ENCODE measurements at regions not wholly inside any gene's neighbourhood (a gene's known extent, or its start where the extent isn't known, plus 50 kb on each side); places are given as distances from the start of the nearest gene placed in this dataset.

DNA sequence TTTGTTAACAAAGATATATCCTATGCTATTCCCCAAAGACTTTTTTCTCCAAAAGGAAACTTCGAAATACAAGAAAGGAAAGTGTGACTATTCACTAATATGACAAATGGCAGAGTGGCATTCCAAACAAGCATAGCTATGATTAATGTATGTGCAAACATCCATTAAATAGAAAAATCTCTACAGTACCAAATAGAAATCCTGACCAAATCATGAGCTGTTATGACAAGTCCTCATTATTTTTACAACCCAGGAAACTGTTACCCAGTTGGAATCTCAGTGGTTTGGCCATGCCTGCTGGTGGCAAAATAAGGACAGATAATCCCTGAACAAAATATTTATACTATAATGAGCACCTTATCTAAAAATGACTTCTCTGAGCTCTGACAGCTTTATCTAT is 202.1 kb downstream of the SEC23A start:
- DNase-seq = no peak

DNA sequence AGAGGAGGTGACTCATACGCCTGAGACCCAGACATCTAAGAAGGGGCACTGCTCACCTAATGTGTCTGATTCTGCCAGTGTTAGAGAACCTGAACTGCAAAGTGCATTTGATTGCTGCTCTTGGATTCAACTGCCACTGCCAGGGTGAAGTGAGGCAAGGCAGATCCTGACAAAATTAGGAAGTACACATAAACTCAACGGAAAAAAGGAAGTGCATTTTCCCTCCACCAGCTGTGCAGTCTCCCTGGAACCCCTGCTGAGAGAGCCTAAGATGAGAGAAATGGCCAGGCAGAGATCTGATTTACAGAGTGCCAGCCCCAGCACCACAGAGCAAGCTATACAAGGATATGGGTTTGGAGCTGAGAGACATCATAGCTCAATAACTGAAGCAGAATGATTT is 215.3 kb downstream of the SEC23A start:
- DNase-seq = no peak

DNA sequence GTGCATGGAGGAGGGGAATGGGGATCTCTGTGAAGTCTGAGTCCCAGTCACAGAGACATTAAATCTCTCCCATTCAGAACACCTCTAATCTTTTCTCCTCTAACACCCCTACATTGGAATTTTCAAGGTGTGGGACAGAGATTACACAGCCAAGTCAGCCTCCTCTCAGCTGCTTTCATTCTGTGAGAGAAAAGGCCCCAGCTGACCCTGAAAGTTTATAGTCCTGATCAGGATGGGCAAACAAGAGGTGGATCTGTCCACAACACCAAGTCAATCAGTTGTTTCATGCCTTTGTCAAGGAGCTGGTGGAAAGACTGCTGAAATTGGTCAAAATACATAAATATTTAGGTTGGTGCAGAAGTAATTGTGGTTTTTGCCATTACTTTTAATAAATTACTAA is 218.9 kb downstream of the SEC23A start:
- no peak for DNase-seq

DNA sequence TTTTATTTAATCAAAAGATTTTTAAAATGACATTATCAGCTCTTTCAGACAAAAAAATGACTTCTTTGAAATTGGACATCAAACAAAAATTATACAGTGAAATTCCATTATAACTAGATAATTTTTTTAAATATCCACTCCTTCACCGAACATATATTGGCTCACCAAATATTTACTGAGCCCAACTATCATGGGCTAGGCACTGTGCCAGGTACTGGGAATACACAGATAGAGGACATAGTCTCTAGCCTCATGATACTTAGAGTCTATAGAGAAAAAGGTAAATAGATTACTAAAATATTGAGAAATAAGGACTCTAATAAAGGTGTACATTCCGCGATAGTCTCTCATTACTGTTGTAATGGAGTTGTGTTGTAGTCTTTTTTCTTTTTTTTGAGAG is 219.9 kb downstream of the SEC23A start:
- no peak for DNase-seq

DNA sequence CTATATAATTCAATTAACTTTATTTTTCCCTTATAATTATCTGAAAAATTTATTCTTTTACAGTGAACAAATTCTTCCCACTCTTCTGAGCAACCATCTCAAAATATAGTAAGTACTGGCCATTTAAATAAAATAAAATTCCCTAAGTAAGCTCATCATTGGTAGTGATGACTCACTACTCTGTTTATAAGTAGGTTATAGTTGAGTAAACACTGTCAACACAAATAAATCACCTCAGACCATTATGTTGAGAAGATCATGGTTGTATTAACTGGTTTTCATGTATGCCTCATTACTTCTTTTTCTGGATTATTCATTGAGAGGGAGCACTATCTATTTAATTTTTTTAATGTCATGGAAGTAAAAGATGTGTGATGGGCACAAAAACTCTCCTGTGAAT is 220.5 kb downstream of the SEC23A start:
- DNase-seq = no peak

DNA sequence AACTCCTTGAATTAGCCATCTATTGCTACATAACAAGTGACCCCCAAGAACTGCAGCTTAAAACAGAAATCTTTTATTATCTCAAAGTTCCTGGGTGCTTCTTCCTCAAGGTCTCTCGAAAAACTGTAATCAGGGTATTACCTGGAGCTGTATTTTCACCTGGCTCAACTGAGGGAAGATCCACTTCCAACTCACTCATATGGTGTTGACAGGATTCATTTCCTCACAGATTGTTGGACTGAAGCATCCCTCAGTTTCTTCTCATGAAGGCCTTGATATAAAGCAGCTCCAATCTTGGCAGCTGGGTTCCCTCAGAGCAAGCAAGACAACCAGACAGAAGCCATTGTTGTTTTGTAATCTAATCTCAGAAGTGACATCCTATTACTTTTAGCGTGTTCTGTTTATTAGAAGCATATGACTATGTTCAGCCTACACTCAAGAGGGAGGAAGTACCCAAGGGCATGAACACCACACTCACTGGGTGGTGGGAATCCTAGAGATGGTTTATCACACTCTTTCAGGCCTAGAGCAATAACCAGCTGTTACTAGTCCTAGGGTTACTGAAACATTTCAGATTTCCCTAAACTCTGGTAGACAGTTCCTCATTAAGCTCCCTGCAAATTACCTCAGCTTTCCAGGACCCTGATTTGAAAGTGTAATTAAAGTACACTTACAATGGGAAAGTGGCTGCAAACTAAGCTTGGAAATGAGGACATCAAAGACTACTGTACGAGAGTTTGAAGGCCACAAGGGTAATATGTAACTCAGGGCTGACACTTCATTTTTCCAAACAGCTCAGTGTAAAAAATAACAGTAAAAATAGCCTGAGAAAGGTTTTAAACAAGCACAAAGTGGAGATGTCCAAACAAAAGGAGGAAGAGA is 222.2 kb downstream of the SEC23A start:
- DNase-seq = no peak

DNA sequence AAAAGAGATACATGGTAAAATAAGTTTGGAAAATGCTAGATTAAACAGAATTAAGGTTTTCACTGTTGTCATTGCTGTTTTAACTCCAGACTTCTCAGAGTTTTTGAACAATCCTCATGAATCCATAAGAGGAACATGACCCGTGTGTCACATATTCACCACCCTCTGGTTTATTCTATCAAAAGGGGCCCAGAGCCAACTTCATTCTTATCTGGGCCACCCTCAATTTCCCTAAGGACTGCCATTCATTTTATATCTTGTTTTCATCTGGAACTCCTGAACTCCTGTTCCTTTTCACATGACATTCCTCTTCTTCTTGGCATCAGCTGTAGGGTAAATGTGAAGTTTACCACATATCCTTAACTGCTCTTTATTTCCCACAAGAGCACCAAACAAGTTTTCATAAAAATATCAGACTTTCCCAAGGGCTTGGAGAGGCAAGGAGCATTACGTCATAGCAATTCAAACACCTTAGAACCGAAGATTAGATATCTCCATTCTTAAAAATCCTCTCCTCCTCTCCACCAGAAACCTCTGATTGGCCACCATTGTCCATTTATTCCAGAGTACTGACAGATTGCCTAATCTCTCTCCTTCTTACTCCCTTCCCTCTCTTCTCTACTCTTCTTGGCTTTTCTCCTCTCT is 225.2 kb downstream of the SEC23A start:
- DNase-seq = no peak

DNA sequence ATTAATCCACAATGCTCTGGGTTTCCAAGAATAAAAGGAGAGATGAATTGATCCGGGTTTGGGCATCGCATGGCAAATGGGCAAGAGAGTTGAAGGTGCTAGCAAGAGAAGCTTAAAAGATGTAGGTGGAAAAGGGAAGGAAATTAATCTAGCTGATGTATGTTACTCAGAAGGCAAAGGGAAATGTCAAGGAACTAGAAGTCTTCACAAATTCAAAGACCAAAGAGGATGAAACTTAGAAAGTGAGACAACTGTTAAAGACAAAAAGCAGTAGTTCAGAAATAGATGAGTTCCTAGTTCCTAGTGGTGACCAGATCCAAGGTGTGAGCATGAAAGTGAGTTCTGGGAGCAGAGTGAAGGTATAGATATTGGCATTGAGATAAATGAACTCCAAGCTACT is 228.3 kb downstream of the SEC23A start:
- DNase-seq = no peak

DNA sequence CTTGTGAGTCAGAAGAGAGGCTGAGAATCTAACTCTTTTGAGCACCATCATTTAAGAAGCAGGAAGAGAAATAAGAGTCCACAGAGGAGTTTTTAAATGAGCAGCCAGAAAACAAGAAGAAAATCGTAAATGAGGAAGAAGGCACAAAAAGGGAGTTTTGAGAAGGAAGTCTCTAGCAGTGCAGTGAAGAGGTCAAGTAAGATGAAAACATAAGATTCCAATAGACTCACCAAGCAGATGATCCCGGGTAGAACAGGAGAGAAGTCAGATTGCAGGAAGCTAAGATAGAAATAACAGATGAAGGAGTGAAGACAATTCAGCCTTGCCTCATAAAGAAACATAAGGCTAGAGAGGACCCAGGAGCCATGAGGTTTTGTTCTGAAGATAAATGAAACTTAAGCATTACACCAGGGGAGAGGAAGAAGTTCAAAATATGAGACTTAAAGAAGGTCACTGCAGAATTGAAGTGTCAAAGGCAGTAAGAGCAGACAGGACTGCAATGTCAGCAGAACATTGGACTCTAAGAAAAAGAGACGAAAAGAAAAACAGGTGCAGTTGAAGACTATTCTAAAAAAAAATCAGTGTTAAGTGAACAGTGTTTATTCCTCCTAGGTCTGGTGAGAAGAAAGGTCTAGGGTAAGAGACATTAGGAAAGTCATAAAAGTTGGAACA is 229.0 kb downstream of the SEC23A start:
- DNase-seq = peak in 1 of 2 donors; percentile 35

DNA sequence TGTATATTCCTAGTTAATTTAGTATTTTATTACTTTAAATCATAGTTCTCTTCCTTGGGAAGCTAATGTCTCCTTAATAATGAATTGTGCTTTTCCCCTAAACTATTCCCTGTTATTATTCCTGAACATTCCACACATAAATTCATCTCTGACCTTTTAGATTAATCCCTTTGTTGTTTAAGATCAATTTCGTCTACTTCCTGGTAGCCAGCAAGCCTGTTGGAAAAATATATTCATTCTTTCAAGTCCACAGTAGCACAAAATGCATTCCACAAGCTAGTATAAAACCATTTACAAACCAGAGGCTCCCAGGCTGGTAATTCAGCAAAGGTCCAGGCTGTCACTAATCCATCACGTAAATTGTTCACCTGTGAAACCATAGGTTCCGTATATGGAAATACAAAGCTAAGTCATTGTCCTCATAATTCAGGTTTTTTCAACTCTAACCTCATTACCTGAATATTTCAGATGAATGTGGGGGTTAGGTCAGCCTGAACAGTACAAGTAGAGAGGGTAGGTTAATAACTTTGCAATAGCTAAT is 232.7 kb downstream of the SEC23A start:
- no peak for DNase-seq

DNA sequence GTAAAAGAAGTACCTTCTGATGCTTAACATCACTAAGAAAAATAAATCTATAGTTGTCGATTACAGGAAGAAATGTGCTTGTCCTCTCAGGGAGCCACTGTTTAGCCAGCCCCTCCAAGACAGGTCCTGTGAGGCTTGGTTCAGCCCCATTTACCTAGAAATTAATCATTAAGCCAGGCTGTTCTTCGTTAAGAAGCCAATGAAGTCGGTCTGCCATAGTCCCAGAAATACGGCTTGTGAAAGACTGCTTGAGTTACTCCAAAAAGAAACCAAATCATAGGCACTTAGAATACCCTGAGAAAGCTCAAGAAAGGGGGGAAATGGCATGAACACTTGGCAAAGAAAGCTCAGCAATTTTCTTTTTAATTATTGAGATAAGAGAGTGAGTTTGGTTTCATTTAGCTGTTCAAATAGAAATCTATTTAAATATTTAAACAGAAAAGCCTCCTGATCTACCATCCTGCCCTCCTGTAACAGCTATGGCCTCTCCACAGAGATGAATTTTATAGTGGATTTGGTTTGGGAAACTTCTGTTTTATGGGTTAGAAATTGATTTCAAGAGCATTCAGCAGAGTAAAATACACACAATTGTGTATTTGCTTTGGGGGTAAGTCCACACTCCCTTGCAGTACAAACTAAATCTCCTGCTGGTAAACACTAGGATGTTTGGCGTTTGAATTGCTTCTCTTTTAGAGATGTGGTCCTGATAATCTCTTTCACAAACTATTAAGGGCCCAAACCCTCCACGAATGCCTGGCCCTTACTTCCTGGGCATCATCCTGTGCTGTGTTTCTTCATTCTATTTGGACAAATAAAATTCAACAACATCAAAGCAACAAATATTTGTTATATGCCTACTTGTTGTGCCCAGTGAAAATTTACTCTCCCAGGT is 234.4 kb downstream of the SEC23A start:
- no peak for DNase-seq

DNA sequence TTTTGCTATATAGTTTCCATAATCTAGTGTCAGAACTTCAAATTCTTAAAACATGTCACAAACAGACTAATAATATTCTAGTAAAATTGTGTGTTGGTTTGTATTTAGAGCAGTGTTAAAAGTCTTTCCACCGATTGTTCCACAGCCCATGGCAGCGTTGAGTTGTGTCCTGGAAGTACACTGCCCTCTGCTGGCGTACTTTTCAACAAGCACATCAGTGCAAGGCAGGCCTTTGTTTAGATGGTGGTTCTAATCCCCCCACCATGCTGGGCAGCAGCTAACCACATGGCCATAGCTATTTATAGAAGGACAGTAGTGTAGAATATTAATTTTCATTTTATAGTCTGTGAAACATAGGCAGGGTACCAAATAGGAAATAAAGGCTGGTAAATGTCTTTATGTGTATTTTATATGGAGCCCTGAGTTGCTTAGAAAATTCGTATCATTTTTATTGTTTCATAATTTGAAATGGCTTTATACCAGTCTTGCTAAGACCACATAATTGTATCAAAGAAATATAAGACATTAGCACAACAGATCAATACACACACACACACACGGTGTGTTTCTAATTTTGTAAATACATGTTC is 235.4 kb downstream of the SEC23A start:
- peak; percentile 2 to 22 for DNase-seq

DNA sequence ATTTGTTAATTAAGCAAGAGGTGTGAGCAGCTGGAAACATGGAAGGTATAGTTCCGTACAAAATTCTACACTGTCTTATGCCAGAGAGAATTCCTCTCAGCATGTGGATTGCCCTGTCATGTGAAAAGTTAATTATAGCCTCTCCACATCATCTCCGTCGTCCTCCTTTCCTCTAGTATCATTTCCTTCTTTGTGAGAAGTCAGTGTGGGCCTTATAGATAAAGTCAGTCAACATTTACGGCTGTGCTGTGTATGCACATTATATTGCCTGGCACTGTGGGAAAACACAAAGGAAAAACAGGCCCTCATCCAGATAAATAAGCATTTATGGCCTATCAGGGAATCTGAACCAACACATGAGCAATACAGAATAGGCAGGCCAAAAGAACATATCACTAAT is 236.6 kb downstream of the SEC23A start:
- DNase-seq = no peak

DNA sequence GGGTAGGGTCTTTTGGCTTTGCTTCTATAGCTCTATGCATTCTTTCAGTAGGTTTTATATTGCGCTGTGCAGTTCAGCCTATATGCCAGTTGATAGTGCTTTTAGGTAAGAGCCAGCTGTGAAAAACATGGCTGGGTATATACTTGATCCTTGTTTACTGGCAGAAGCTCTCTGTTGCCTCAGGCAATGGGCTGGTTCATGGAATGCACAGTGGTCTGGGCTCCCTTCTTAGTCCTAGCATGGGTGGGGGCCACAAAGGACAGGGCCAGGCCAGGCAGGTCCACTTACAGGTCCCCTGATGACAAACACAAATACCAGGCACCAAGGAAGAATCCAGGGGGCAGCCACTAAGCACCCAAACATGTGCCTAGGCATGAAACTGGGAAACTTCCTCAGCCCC is 240.7 kb downstream of the SEC23A start:
- no peak for DNase-seq

DNA sequence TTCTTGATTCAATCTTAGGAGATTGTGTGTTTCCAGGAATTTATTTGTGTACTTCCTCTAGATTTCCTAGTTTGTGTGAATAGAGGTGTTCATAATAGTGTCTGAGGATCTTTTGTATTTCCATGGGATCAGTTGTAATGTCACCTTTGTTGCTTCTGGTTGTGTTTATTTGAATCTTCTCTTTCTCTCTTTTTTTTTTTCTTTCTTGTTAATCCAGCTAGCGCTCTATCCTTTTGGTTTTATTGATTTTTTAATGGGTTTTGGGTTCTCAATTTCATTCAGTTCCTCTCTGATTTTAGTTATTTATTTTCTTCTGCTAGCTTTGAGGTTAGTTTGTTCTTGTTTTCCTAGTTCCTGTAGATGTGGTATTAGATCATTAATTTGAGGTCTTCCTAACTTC is 242.5 kb downstream of the SEC23A start:
- no peak for DNase-seq

DNA sequence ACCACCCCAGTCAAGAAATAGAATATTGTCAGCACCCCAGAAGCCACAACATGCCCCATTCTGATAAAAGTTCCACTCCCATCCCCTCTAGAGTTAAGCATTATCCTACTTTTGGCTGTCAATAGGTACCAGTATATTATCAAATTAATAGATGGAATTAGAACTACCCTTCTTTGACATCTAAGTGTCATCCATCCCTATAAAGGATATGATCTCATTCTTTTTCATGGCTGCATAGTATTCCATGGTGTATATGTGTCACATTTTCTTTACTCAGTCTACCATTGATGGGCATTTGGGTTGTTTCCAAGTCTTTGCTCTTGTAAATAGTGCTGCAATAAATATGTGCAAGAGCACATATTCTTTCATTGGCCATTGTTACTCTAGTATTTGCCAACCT is 246.2 kb downstream of the SEC23A start:
- no peak for DNase-seq

DNA sequence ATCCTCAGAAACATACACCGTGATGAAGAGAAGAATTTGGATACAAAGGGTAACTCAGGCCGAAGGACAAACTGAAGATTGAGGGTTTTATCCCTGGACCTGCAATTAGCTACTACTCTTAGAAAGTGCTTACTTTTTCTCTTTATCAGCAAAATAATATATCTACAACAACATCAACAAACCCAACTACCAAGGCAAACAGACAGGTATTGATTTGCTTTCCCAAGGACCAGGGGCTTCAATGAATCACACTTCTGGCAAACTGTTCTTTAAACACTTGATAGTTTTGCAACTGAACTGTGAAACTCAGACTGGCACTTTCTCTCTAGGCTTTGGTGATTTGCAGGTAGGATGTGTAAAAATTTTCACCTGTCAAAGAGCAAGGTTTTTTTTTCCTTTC is 247.5 kb downstream of the SEC23A start:
- no peak for DNase-seq

DNA sequence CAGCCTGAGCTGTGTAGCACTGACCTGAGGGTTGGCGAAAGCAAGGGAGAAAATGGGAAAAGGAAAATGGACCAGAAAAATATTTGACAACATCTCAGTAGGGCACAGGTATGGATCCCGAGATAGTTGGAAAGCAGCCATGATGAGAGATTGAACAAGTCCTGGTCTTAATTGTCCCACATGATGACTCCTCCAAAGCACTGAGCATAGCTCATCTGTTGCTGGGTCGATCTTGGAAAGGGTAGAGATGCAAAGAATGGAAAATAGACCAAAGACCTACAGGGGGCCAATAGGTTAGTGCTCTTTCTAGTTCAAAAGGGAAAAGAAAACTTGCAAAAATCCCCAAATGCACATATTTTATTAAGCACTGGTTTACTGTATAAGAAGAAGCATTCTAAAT is 251.9 kb downstream of the SEC23A start:
- DNase-seq = no peak

DNA sequence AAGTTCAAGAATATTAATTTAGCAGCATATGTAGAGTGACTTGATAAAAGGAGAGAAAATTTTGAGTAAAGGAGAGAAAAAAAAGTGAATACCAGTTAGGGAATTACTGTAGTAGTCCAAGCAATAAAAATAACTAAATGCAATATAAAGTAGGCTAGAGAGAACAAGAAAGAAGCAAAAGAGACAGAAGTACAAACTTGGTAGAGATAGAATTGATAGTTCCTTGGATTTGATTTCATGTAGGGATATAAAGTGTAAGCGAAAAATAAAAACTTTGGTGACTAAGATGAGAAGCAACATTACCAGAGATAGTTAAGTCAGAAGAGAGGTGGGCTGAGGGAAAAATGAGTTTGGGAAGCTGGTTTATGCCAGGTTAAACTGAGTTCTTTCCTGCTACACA is 252.4 kb downstream of the SEC23A start:
- no peak for DNase-seq

DNA sequence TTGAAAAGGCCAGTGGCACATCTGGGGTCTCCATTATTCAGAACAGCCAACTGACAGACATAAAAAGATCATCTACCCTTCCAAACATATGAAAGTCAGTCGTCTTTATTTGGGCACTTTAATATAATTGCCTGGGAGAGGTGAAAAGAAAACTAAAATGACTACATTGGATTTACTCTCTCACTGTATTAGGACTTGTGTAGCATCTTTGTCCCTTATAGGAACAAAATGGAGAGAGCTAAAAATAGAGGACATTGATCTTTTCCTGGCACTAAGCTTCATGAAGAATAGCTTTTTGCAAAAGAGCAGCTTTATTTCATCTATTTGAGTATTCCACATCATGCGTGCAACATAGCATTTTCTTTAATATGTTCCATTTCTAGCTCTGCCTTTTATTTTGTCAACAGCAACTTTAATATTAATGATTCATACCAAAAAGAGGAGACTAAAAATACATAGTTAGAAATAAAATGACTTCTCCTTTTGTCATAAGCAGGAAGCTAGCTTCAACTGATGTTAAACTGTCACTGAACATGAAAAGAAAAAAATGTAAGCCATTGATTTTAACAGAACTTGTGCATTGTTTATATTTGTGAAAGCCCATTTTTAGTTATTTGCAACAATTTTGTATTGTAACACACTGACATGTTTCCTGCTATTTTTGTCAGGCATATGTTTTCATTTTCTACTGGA is 254.6 kb downstream of the SEC23A start:
- peak in 1 of 2 donors; percentile 12 for DNase-seq

DNA sequence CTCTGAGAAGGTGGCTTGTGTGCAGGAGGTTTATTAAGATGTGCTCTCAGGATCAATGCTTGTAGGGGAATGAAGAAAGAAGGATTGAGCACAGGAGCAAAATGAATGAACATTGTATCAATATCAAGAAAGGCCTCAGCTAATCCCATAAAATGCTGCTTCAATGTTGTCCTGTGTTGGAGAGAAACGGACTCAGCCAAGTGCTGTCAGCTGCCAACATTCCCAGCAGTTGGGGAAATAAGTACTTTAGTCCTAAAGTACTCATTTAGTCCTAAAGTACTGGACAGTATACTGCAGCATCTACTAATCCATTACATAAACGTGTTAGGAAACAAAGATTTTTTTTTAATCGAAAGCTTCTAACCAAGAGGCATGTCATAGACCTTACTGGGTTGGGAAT is 255.9 kb downstream of the SEC23A start:
- DNase-seq = no peak

All from bone marrow (tissue), 2 donors.